ENCODE measurements at regions not wholly inside any gene's neighbourhood (a gene's known extent, or its start where the extent isn't known, plus 50 kb on each side); places are given as distances from the start of the nearest gene placed in this dataset.

- peak; percentile 4 for DNase-seq (ENCODE audit: low spot score)
- Histone ChIP-seq H3K27me3 (replicated peaks; ENCODE audit: insufficient read depth, low read depth, low read length, poor library complexity) (no peaks in the 10 kb centered on the region), H3K4me3 (ENCODE audit: low read depth, low read length, poor library complexity, severe bottlenecking) (no peak overlapping the region), H3K4me1 (ENCODE audit: insufficient read depth, low read length, poor library complexity, severe bottlenecking) (peaks cover 11% of the 10 kb centered on the region), H3K9me3 (ENCODE audit: low read depth, low read length, poor library complexity, severe bottlenecking) (no peaks in the 10 kb centered on the region), H3K27ac (ENCODE audit: low read depth, low read length, poor library complexity, severe bottlenecking) (no peak overlapping the region), H3K36me3 (ENCODE audit: insufficient read depth, low read length, poor library complexity, severe bottlenecking) (no peaks in the 10 kb centered on the region)
- BruUV-seq (replicated peaks) = no TSS peak
- CTCF ChIA-PET = no interaction called here
- intact Hi-C loops (cut with micrococcal nuclease; ENCODE audit: unreplicated experiment) = no loop called here
- TF ChIP-seq CTCF (conservative IDR thresholded peaks at IDR 0.05; ENCODE audit: low read depth, low read length) (no peak), EZH2 (IDR thresholded peaks at IDR 0.05; ENCODE audit: borderline replicate concordance, low read depth, low read length, poor library complexity, severe bottlenecking) (no peak)
- POLR2A ChIA-PET (ENCODE audit: low non-redundant PET) = no interaction called here
These were observed 950.1 kb downstream of the DIPK2A start for GRCh38 chr3:144921710-144922109.

GRCh38 chr3:144923046-144923775 lies 951.6 kb downstream of the DIPK2A start:
- H3K9me3 ChIP-seq (ENCODE audit: low read depth, low read length, poor library complexity, severe bottlenecking) = no peaks in the 10 kb centered on the region
- peak; percentile 10 for DNase-seq (ENCODE audit: low spot score)
- H3K4me1 ChIP-seq (ENCODE audit: insufficient read depth, low read length, poor library complexity, severe bottlenecking) = peaks cover 11% of the 10 kb centered on the region
- H3K4me3 ChIP-seq (ENCODE audit: low read depth, low read length, poor library complexity, severe bottlenecking) = no peak overlapping the region
- H3K27me3 ChIP-seq (replicated peaks; ENCODE audit: insufficient read depth, low read depth, low read length, poor library complexity) = no peaks in the 10 kb centered on the region
- no peaks in the 10 kb centered on the region for H3K36me3 ChIP-seq (ENCODE audit: insufficient read depth, low read length, poor library complexity, severe bottlenecking)
- CTCF ChIA-PET = no interaction called here
- intact Hi-C loops (cut with micrococcal nuclease; ENCODE audit: unreplicated experiment) = no loop called here
- no TSS peak for BruUV-seq (replicated peaks)
- POLR2A ChIA-PET (ENCODE audit: low non-redundant PET) = no interaction called here
- H3K27ac ChIP-seq (ENCODE audit: low read depth, low read length, poor library complexity, severe bottlenecking) = no peak overlapping the region
- TF ChIP-seq CTCF (conservative IDR thresholded peaks at IDR 0.05; ENCODE audit: low read depth, low read length) (no peak), EZH2 (IDR thresholded peaks at IDR 0.05; ENCODE audit: borderline replicate concordance, low read depth, low read length, poor library complexity, severe bottlenecking) (no peak)

- H3K27me3 ChIP-seq (replicated peaks; ENCODE audit: insufficient read depth, low read depth, low read length, poor library complexity) = no peaks in the 10 kb centered on the region
- H3K27ac ChIP-seq (ENCODE audit: low read depth, low read length, poor library complexity, severe bottlenecking) = no peak overlapping the region
- CTCF ChIA-PET = no interaction called here
- BruUV-seq (replicated peaks) = no TSS peak
- H3K4me1 ChIP-seq (ENCODE audit: insufficient read depth, low read length, poor library complexity, severe bottlenecking) = no peaks in the 10 kb centered on the region
- no peak for DNase-seq (ENCODE audit: low spot score)
- intact Hi-C loops (cut with micrococcal nuclease; ENCODE audit: unreplicated experiment) = no loop called here
- no peaks in the 10 kb centered on the region for H3K9me3 ChIP-seq (ENCODE audit: low read depth, low read length, poor library complexity, severe bottlenecking)
- POLR2A ChIA-PET (ENCODE audit: low non-redundant PET) = no interaction called here
- no peaks in the 10 kb centered on the region for H3K36me3 ChIP-seq (ENCODE audit: insufficient read depth, low read length, poor library complexity, severe bottlenecking)
- TF ChIP-seq EZH2 (IDR thresholded peaks at IDR 0.05; ENCODE audit: borderline replicate concordance, low read depth, low read length, poor library complexity, severe bottlenecking) (no peak), CTCF (conservative IDR thresholded peaks at IDR 0.05; ENCODE audit: low read depth, low read length) (no peak)
- no peak overlapping the region for H3K4me3 ChIP-seq (ENCODE audit: low read depth, low read length, poor library complexity, severe bottlenecking)
These were observed 958.8 kb downstream of the DIPK2A start for GRCh38 chr3:144930431-144930830.

Data from A673 (cell line).